IMR-90 (cell line): ENCODE measurements at regions not wholly inside any gene's neighbourhood (a gene's known extent, or its start where the extent isn't known, plus 50 kb on each side); places are given as distances from the start of the nearest gene placed in this dataset.

Experiments used
- ATAC-seq: fragments of 200-7000 bp; cut with Tn5 transposase; 2 replicates; pipeline ENCODE4 v1.9.1; 2020; ENCODE audit warnings: low read depth, mild to moderate bottlenecking, moderate library complexity
- BruUV-seq: library from RNA; stranded (reverse); fragments of 400-500 nt; replicated peaks from 2 replicates; lab custom pipeline; 2021; lab: Mats Ljungman, UMichigan
- CTCF ChIA-PET: fragments of 300-600 bp; formaldehyde crosslinking; extraction: SDS; loops from one replicate; lab custom pipeline; 2021; ENCODE audit warnings: antibody characterized with exemption; lab: Yijun Ruan, JAX
- POLR2A ChIA-PET: fragments of 300-600 bp; sonication (Branson Sonifier 250); formaldehyde crosslinking; loops from one replicate; lab custom pipeline; 2022; ENCODE audit warnings: antibody characterized with exemption; ENCODE audit not compliant: unreplicated experiment; lab: Charles Lee
- DNase-seq: peaks from one replicate; pipeline ENCODE4 v3.0.0; 2013
- H2AFZ ChIP-seq: replicated peaks from 2 replicates; pipeline ENCODE3; 2013; ENCODE audit warnings: low read length, mild to moderate bottlenecking; ENCODE audit not compliant: poor library complexity
- H2AK5ac ChIP-seq: 2 replicates; pipeline ENCODE4 v1.6.1; 2013; ENCODE audit warnings: low read depth, low read length, inconsistent platforms
- H2AK9ac ChIP-seq: replicated peaks from 2 replicates; pipeline ENCODE3; 2013; ENCODE audit warnings: mild to moderate bottlenecking, low read depth, low read length, moderate library complexity; ENCODE audit not compliant: poor library complexity
- H2BK120ac ChIP-seq: 2 replicates; pipeline ENCODE4 v1.6.1; 2013; ENCODE audit warnings: low read depth, low read length, inconsistent platforms
- H2BK15ac ChIP-seq: 3 replicates; pipeline ENCODE4 v1.6.1; 2013; ENCODE audit warnings: low read depth, low read length, inconsistent platforms
- H2BK20ac ChIP-seq: 2 replicates; pipeline ENCODE4 v1.6.1; 2013; ENCODE audit warnings: low read depth, mild to moderate bottlenecking, inconsistent platforms, low read length, moderate library complexity
- H2BK5ac ChIP-seq: 2 replicates; pipeline ENCODE4 v1.6.1; 2013; ENCODE audit warnings: mild to moderate bottlenecking, low read depth, low read length, inconsistent platforms; ENCODE audit not compliant: poor library complexity, severe bottlenecking
- H3K14ac ChIP-seq: replicated peaks from 2 replicates; pipeline ENCODE4 v1.6.1; 2013; ENCODE audit warnings: low read depth, low read length, inconsistent platforms
- H3K18ac ChIP-seq: 2 replicates; pipeline ENCODE4 v1.6.1; 2013; ENCODE audit warnings: low read depth, low read length, control low read depth
- H3K23ac ChIP-seq: 2 replicates; pipeline ENCODE4 v1.6.1; 2013; ENCODE audit warnings: low read depth, low read length, inconsistent platforms
- H3K27ac ChIP-seq: 2 replicates; pipeline ENCODE4 v1.5.1; 2013; ENCODE audit warnings: mild to moderate bottlenecking, control low read depth, low read length; ENCODE audit not compliant: insufficient read depth
- H3K27me3 ChIP-seq: 2 replicates; pipeline ENCODE4 v1.6.1; 2013; ENCODE audit warnings: low read length; ENCODE audit not compliant: control insufficient read depth, insufficient read depth
- H3K36me3 ChIP-seq: 2 replicates; pipeline ENCODE4 v1.6.1; 2013; ENCODE audit warnings: low read length, mixed read lengths; ENCODE audit not compliant: control insufficient read depth, insufficient read depth
- H3K4ac ChIP-seq: 2 replicates; pipeline ENCODE4 v1.6.1; 2013; ENCODE audit warnings: low read depth, low read length, inconsistent platforms
- H3K4me1 ChIP-seq: 2 replicates; pipeline ENCODE4 v1.6.1; 2013; ENCODE audit warnings: low read length, mixed read lengths; ENCODE audit not compliant: control insufficient read depth, insufficient read depth
- H3K4me2 ChIP-seq: 2 replicates; pipeline ENCODE4 v1.6.1; 2013; ENCODE audit warnings: low read depth, mild to moderate bottlenecking, control low read depth, low read length, moderate library complexity
- H3K4me3 ChIP-seq: 2 replicates; pipeline ENCODE4 v1.5.1; 2013; ENCODE audit warnings: low read depth, mild to moderate bottlenecking, control low read depth, low read length, moderate library complexity; ENCODE audit not compliant: insufficient read depth
- H3K56ac ChIP-seq: 2 replicates; pipeline ENCODE4 v1.6.1; 2013; ENCODE audit warnings: low read length, inconsistent platforms; ENCODE audit not compliant: insufficient read depth; ENCODE audit errors: extremely low read depth
- H3K79me1 ChIP-seq, 2 experiments: 2 replicates each; pipeline ENCODE4 v1.6.1; 2013; ENCODE audit warnings: low read length in 2 of 2, inconsistent platforms in 1 of 2, low read depth in 1 of 2
- H3K9ac ChIP-seq: 2 replicates; pipeline ENCODE4 v1.6.1; 2013; ENCODE audit warnings: low read depth, low read length, control low read depth
- H3K9me1 ChIP-seq: 2 replicates; pipeline ENCODE4 v1.6.1; 2013; ENCODE audit warnings: low read length, inconsistent platforms; ENCODE audit not compliant: insufficient read depth
- H3K9me3 ChIP-seq: 2 replicates; pipeline ENCODE4 v1.6.1; 2013; ENCODE audit warnings: low read length; ENCODE audit not compliant: control insufficient read depth, insufficient read depth
- H4K20me1 ChIP-seq: 2 replicates; pipeline ENCODE4 v1.6.1; 2013; ENCODE audit warnings: low read length, inconsistent platforms; ENCODE audit not compliant: insufficient read depth
- H4K5ac ChIP-seq: 2 replicates; pipeline ENCODE4 v1.6.1; 2013; ENCODE audit warnings: mild to moderate bottlenecking, low read depth, low read length, control low read depth
- H4K8ac ChIP-seq, 2 experiments: 2 replicates each; pipeline ENCODE4 v1.6.1; 2013; ENCODE audit warnings: low read depth in 2 of 2, low read length in 2 of 2, control low read depth in 1 of 2, inconsistent platforms in 1 of 2
- H4K91ac ChIP-seq: 2 replicates; pipeline ENCODE4 v1.6.1; 2013; ENCODE audit warnings: low read depth, low read length, inconsistent platforms; ENCODE audit not compliant: insufficient read depth
- BHLHE40 ChIP-seq: fragments of 150-350 bp; IDR thresholded peaks from 2 replicates; pipeline ENCODE4 v1.6.1; 2016; ENCODE audit warnings: mild to moderate bottlenecking, low read depth, low read length
- CEBPB ChIP-seq: IDR thresholded peaks from 2 replicates; pipeline ENCODE4 v1.6.1; 2012; ENCODE audit warnings: low read depth, low read length, improper control_type of control experiment
- CHD1 ChIP-seq: IDR thresholded peaks from 2 replicates; pipeline ENCODE4 v1.6.1; 2012; ENCODE audit warnings: low read depth, low read length, improper control_type of control experiment
- FOS ChIP-seq: fragments of 150-350 bp; IDR thresholded peaks from 2 replicates; pipeline ENCODE4 v1.6.1; 2016; ENCODE audit warnings: low read depth, low read length
- MAFK ChIP-seq: IDR thresholded peaks from 2 replicates; pipeline ENCODE4 v1.6.1; 2012; ENCODE audit warnings: low read depth, low read length, improper control_type of control experiment
- MAZ ChIP-seq: IDR thresholded peaks from 2 replicates; pipeline ENCODE4 v1.6.1; 2012; ENCODE audit warnings: low read depth, mild to moderate bottlenecking, low read length, improper control_type of control experiment, moderate library complexity, borderline replicate concordance
- MXI1 ChIP-seq: IDR thresholded peaks from 2 replicates; pipeline ENCODE4 v1.6.1; 2012; ENCODE audit warnings: low read depth, mild to moderate bottlenecking, low read length, moderate library complexity, borderline replicate concordance
- NFE2L2 ChIP-seq: fragments of 150-350 bp; IDR thresholded peaks from 2 replicates; pipeline ENCODE4 v1.6.1; 2016; ENCODE audit warnings: low read depth, mild to moderate bottlenecking, low read length
- RAD21 ChIP-seq: IDR thresholded peaks from 2 replicates; pipeline ENCODE4 v1.6.1; 2012; ENCODE audit warnings: low read length, improper control_type of control experiment
- RCOR1 ChIP-seq: IDR thresholded peaks from 2 replicates; pipeline ENCODE4 v1.6.1; 2012; ENCODE audit warnings: mild to moderate bottlenecking, low read length, improper control_type of control experiment; ENCODE audit not compliant: insufficient replicate concordance
- SMC3 ChIP-seq: fragments of 150-350 bp; IDR thresholded peaks from 2 replicates; pipeline ENCODE4 v1.6.1; 2016; ENCODE audit warnings: low read depth, mild to moderate bottlenecking, antibody characterized with exemption, low read length, moderate library complexity
- WGBS, 2 experiments: methylation state at CpG; one replicate each; pipeline versions ENCODE4 v1.1.5 to v1.1.7; 2013; ENCODE audit warnings: missing lambda C conversion rate in 2 of 2; ENCODE audit not compliant: insufficient read length in 1 of 2; ENCODE audit errors: extremely low coverage in 2 of 2; 5-methylcytosine and 5-hydroxymethylcytosine counted together
- dilution Hi-C: fragments of 300-500 bp; cut with HindIII; formaldehyde crosslinking; loops from one replicate; pipeline ENCODE4 v1.14.3; 2018; ENCODE audit warnings: low sequenced_read_pairs; ENCODE audit not compliant: unreplicated experiment
- in situ Hi-C: fragments of 300-500 bp; cut with MboI; formaldehyde crosslinking; loops from 3 replicates; pipeline ENCODE4 v1.14.3; 2019; ENCODE audit warnings: low sequenced_read_pairs, inconsistent platforms, mixed read lengths
- intact Hi-C: fragments of 100-400 bp; cut with micrococcal nuclease; formaldehyde crosslinking; loops from 2 replicates; pipeline ENCODE4 v1.10.0; 2022
- TF ChIP-seq, protein P1 (sequence below): fragments of 150-350 bp; IDR thresholded peaks from 2 replicates; pipeline ENCODE4 v1.6.1; 2016; ENCODE audit warnings: low read depth, mild to moderate bottlenecking, low read length, moderate library complexity, borderline replicate concordance
- TF ChIP-seq, protein P2 (sequence below): conservative IDR thresholded peaks from 2 replicates; pipeline ENCODE4 v1.5.1; 2012; ENCODE audit warnings: mild to moderate bottlenecking, low read depth, low read length, improper control_type of control experiment

DNA sequence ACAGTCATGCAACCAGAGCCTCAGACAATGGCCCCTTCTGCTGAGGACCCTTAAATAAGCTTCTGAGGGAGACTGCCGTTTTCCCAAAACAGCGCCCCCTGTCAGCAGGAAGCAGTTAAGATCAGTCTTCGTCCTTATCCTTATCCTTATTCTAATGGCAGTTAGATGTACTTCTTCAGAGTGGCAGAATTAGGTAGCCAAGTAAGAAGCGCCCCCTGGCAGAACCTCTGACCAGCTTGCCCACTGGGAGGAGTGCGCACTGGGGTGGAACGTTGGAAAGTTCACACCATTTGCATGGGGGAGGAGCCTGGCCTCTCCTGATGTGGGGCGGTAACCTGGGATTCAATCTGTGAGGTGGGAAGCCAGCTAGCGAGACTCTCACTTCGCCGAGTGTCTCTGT is 133.6 kb upstream of the QRFPR start:
- CTCF ChIA-PET = no interaction called here
- Histone ChIP-seq H3K27me3 (no peaks in the 10 kb centered on the region), H2AK9ac (no peak overlapping the region), H3K4ac (no peak overlapping the region), H3K23ac (no peak overlapping the region), H3K56ac (no peak overlapping the region), H3K4me1 (no peaks in the 10 kb centered on the region), H3K27ac (no peak overlapping the region), H3K14ac (no peak overlapping the region), H3K18ac (no peak overlapping the region), H3K9me3 (no peaks in the 10 kb centered on the region), H4K5ac (no peak overlapping the region), H3K79me1 (no peaks in the 10 kb centered on the region), H2BK120ac (no peak overlapping the region), H3K36me3 (no peaks in the 10 kb centered on the region), H4K20me1 (no peaks in the 10 kb centered on the region), H3K4me3 (no peak overlapping the region), H4K8ac (no peak overlapping the region), H3K9me1 (no peaks in the 10 kb centered on the region), H3K9ac (no peak overlapping the region), H2BK5ac (no peak overlapping the region), H4K91ac (no peak overlapping the region), H2BK20ac (no peak overlapping the region), H2BK15ac (no peak overlapping the region), H2AK5ac (no peak overlapping the region), H3K4me2 (no peak overlapping the region), H2AFZ (no peak overlapping the region)
- no peak for DNase-seq
- dilution Hi-C loops (no loop called here), intact Hi-C loops (no loop called here), in situ Hi-C loops (no loop called here)
- no CpG with 5 or more reads among the region's 10 CpGs for WGBS, 2 experiments
- no TSS peak for BruUV-seq
- ATAC-seq = no peak
- POLR2A ChIA-PET = no interaction called here
- TF ChIP-seq, protein P1, sequence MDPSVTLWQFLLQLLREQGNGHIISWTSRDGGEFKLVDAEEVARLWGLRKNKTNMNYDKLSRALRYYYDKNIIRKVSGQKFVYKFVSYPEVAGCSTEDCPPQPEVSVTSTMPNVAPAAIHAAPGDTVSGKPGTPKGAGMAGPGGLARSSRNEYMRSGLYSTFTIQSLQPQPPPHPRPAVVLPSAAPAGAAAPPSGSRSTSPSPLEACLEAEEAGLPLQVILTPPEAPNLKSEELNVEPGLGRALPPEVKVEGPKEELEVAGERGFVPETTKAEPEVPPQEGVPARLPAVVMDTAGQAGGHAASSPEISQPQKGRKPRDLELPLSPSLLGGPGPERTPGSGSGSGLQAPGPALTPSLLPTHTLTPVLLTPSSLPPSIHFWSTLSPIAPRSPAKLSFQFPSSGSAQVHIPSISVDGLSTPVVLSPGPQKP = no peak
- TF ChIP-seq SMC3 (no peak), CEBPB (no peak), RCOR1 (no peak), MXI1 (no peak), RAD21 (no peak), MAFK (no peak), BHLHE40 (no peak), MAZ (no peak), FOS (no peak), NFE2L2 (no peak), CHD1 (no peak)
- TF ChIP-seq, protein P2, sequence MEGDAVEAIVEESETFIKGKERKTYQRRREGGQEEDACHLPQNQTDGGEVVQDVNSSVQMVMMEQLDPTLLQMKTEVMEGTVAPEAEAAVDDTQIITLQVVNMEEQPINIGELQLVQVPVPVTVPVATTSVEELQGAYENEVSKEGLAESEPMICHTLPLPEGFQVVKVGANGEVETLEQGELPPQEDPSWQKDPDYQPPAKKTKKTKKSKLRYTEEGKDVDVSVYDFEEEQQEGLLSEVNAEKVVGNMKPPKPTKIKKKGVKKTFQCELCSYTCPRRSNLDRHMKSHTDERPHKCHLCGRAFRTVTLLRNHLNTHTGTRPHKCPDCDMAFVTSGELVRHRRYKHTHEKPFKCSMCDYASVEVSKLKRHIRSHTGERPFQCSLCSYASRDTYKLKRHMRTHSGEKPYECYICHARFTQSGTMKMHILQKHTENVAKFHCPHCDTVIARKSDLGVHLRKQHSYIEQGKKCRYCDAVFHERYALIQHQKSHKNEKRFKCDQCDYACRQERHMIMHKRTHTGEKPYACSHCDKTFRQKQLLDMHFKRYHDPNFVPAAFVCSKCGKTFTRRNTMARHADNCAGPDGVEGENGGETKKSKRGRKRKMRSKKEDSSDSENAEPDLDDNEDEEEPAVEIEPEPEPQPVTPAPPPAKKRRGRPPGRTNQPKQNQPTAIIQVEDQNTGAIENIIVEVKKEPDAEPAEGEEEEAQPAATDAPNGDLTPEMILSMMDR = no peak
